ENCODE measurements at regions not wholly inside any gene's neighbourhood (a gene's known extent, or its start where the extent isn't known, plus 50 kb on each side); places are given as distances from the start of the nearest gene placed in this dataset.
"Not testable (repeated sequence)": the region's sequence is repeated elsewhere in the genome, so short reads cannot be mapped to it uniquely, and the experiment has no call there.

DNA sequence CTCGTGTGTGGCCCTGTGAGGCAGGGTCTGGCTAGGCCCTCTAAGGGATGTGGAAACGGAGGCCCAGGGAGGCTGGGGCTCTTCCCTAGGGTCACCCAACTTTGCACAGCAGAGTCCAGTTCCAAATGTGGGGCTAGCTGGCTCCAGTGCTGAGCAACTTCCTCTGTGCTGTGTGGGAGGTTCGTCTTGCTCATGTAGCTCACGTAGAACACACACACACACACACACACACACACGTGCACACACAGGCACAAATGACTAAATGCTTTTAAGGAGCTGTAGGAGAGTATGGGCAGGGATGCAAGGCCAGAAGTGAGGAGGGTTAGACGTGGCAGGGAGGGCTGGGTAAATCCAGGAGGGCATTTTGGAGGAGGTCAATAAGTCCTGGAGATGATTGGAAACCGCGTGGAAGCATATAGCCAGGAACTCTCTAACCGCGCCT, 213.8 kb downstream of the RPLP1 start:
- Histone ChIP-seq H3K9ac (ENCODE audit: low read depth in 1 of 2, low read length in 2 of 2) (no peak overlapping the region), H3K4me3 (ENCODE audit: low read length in 2 of 2) (no peak overlapping the region), H3K27me3 (ENCODE audit: control insufficient read depth in 2 of 2, insufficient read depth in 2 of 2, low read length in 2 of 2) (no peaks in the 10 kb centered on the region), H3K27ac (ENCODE audit: low read depth in 2 of 2, low read length in 2 of 2) (peak overlapping the region; percentile 25 to 65), H3K36me3 (ENCODE audit: control insufficient read depth in 2 of 2, insufficient read depth in 2 of 2, low read length in 2 of 2) (no peaks in the 10 kb centered on the region), H3K9me3 (ENCODE audit: control insufficient read depth in 2 of 2, low read length in 2 of 2) (no peaks in the 10 kb centered on the region), H3K4me1 (ENCODE audit: control insufficient read depth in 2 of 2, insufficient read depth in 2 of 2, low read length in 2 of 2) (peaks cover 11 to 22% of the 10 kb centered on the region in 2 donors)

DNA sequence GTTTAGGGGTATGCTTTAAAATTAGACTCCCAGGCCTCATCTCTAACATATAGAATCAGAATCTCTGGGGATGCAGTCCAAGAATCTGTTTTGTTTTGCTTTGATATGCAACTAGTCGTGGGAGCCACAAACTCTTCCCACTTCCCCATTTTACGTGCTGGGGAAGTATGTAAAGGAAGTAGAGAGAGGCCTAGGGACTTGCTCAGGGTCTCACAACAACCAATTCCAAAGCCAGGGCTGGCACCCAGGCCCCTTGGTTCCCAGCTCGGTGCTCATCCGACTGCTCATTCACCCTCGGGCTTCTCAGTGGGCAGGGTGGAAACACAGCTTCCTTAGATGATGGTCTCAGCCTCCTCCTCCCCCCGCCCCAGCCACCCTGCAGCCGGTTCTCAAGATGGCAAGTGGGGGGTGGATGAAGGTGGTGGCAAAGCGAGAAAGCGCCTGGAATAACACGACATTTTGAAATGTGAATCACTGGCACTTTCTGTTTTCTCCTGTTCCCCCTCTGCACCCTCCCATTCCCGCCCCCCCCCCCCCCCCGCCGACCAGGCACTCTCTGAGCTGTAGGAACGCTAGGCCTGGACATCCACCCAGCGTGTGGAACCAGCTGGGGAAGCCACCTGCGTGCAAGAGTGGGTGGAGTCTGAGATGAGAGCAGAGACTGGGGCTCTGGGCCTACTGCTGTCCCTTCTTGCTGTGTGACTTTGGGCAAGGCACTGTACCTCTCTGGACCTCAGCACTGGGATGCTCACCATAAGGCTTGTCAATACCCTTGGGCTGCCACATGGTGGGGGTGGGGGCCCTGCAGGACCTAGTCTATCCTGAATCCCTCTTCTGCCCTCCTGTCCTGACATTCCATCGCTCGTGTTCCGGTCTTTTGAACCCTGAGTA, 214.5 kb downstream of the RPLP1 start:
- Histone ChIP-seq H3K9ac (ENCODE audit: low read depth in 1 of 2, low read length in 2 of 2) (no peak overlapping the region), H3K36me3 (ENCODE audit: control insufficient read depth in 2 of 2, insufficient read depth in 2 of 2, low read length in 2 of 2) (no peaks in the 10 kb centered on the region), H3K4me3 (ENCODE audit: low read length in 2 of 2) (no peak overlapping the region), H3K27me3 (ENCODE audit: control insufficient read depth in 2 of 2, insufficient read depth in 2 of 2, low read length in 2 of 2) (no peaks in the 10 kb centered on the region), H3K9me3 (ENCODE audit: control insufficient read depth in 2 of 2, low read length in 2 of 2) (no peaks in the 10 kb centered on the region), H3K4me1 (ENCODE audit: control insufficient read depth in 2 of 2, insufficient read depth in 2 of 2, low read length in 2 of 2) (peaks cover 11 to 22% of the 10 kb centered on the region in 2 donors), H3K27ac (ENCODE audit: low read depth in 2 of 2, low read length in 2 of 2) (peak overlapping the region; percentile 34 to 65)

DNA sequence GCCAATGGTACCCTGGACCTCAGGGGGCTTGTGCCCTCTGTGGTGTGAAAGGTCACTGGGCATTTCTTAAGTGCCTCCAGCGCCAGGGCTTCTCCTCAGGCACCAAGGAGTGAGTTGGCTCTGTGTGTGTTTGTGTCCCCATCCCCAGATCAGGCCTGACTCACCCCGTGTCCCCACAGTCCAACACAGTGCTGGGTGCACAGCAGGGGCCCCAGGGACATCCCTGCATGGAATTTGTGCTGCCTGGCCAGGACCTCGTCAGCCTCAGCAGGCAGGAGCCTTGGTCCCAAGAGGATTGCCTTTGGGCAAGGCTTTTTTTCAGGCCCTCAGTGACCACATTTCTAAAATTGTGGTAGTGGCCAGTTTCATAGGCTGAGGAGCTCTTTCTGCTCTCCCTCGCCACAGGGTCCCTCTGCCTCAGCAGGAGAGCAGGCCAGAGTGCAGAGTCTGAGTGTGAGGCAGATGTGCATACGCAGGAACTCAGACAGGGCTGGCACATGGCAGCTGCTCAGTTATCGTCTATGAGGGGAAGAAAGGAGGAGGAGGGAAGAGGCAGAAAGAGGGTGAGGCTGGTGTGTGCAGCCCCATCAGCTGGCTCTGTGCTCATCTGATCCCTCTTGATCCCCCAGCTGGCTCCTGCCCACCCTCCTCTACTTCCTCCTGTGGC, 215.6 kb downstream of the RPLP1 start:
- H3K4me1 ChIP-seq (ENCODE audit: control insufficient read depth in 2 of 2, insufficient read depth in 2 of 2, low read length in 2 of 2) = peaks cover 11 to 22% of the 10 kb centered on the region in 2 donors
- no peak overlapping the region for H3K4me3 ChIP-seq (ENCODE audit: low read length in 2 of 2)
- H3K27ac ChIP-seq (ENCODE audit: low read depth in 2 of 2, low read length in 2 of 2) = peak overlapping the region; percentile 2 to 28
- H3K27me3 ChIP-seq (ENCODE audit: control insufficient read depth in 2 of 2, insufficient read depth in 2 of 2, low read length in 2 of 2) = no peaks in the 10 kb centered on the region
- no peaks in the 10 kb centered on the region for H3K36me3 ChIP-seq (ENCODE audit: control insufficient read depth in 2 of 2, insufficient read depth in 2 of 2, low read length in 2 of 2)
- no peak overlapping the region for H3K9ac ChIP-seq (ENCODE audit: low read depth in 1 of 2, low read length in 2 of 2)
- H3K9me3 ChIP-seq (ENCODE audit: control insufficient read depth in 2 of 2, low read length in 2 of 2) = no peaks in the 10 kb centered on the region

DNA sequence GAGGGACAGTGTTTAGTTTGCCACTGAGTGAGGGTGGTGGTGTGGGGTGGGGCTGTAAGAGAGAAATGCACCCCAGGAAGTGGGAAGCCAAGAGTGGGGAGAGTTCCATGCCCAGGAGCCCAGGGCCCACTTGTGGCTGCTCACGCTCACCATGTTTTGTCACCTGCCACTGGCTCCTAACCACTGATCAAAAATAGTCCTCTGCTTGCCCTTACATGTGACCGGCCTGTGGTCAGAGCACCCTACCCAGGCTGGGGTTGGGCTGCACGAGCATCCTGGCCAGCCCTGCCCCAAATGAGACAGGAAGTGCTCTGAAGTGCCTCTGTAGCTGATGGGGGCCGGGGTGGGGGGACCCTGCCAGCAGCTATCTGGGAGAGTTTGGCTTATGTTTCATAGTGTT, 216.3 kb downstream of the RPLP1 start:
- no peaks in the 10 kb centered on the region for H3K36me3 ChIP-seq (ENCODE audit: control insufficient read depth in 2 of 2, insufficient read depth in 2 of 2, low read length in 2 of 2)
- H3K27ac ChIP-seq (ENCODE audit: low read depth in 2 of 2, low read length in 2 of 2) = no peak overlapping the region
- no peaks in the 10 kb centered on the region for H3K27me3 ChIP-seq (ENCODE audit: control insufficient read depth in 2 of 2, insufficient read depth in 2 of 2, low read length in 2 of 2)
- no peak overlapping the region for H3K4me3 ChIP-seq (ENCODE audit: low read length in 2 of 2)
- H3K4me1 ChIP-seq (ENCODE audit: control insufficient read depth in 2 of 2, insufficient read depth in 2 of 2, low read length in 2 of 2) = peaks cover 11 to 22% of the 10 kb centered on the region in 2 donors
- H3K9me3 ChIP-seq (ENCODE audit: control insufficient read depth in 2 of 2, low read length in 2 of 2) = no peaks in the 10 kb centered on the region
- H3K9ac ChIP-seq (ENCODE audit: low read depth in 1 of 2, low read length in 2 of 2) = no peak overlapping the region

DNA sequence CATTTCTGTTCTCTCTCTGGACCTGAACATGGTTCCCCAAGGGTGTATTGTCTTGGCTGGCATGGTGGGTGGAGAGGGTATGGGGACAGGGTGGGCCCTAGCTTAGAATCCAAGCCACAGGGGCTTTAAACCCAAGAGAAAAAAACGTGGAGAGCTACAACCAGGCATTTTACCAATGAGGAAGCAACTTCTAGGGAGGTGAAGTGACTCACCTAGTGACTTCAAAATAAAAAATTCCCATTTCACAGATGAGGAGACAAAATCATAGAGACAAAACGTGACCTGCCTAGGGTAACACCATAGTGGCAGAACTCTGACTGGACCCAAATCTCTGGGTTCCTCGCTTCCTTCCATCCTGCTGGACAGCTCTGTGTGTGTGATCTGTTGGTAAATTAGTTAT, 216.8 kb downstream of the RPLP1 start:
- H3K4me1 ChIP-seq (ENCODE audit: control insufficient read depth in 2 of 2, insufficient read depth in 2 of 2, low read length in 2 of 2) = peaks cover 11 to 22% of the 10 kb centered on the region in 2 donors
- H3K27me3 ChIP-seq (ENCODE audit: control insufficient read depth in 2 of 2, insufficient read depth in 2 of 2, low read length in 2 of 2) = no peaks in the 10 kb centered on the region
- no peak overlapping the region for H3K9ac ChIP-seq (ENCODE audit: low read depth in 1 of 2, low read length in 2 of 2)
- H3K4me3 ChIP-seq (ENCODE audit: low read length in 2 of 2) = no peak overlapping the region
- no peak overlapping the region for H3K27ac ChIP-seq (ENCODE audit: low read depth in 2 of 2, low read length in 2 of 2)
- no peaks in the 10 kb centered on the region for H3K9me3 ChIP-seq (ENCODE audit: control insufficient read depth in 2 of 2, low read length in 2 of 2)
- no peaks in the 10 kb centered on the region for H3K36me3 ChIP-seq (ENCODE audit: control insufficient read depth in 2 of 2, insufficient read depth in 2 of 2, low read length in 2 of 2)

DNA sequence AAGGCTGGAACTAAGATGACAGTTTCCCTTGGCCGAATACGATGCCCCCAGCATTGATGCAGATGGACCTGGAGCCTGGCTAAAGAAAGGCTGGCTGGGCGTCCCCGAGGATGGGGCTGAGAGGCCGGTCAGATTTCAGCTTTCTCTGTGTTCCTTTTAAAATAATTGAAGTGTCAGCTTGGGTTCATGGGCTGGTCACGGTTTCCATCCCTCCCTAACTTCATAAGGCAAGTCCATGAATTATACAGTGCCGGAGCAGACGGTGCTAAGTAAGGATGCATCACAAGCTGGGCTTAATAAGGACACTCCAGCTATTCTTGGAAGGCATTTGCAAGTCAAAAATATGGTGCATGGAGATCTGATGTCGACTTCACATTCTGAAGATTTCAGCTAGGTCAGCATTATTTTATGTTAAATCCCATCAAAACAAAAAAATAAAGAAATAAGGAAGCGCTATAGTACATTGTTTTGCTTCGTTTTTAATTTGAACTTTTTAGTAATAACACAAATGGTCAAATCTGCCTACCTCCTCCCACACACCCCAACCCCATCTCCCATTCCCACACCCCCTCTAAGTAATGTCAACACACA, 220.8 kb downstream of the RPLP1 start:
- Histone ChIP-seq H3K4me3 (ENCODE audit: low read length in 2 of 2) (no peak overlapping the region), H3K27ac (ENCODE audit: low read depth in 2 of 2, low read length in 2 of 2) (no peak overlapping the region), H3K36me3 (ENCODE audit: control insufficient read depth in 2 of 2, insufficient read depth in 2 of 2, low read length in 2 of 2) (no peaks in the 10 kb centered on the region), H3K9ac (ENCODE audit: low read depth in 1 of 2, low read length in 2 of 2) (no peak overlapping the region), H3K27me3 (ENCODE audit: control insufficient read depth in 2 of 2, insufficient read depth in 2 of 2, low read length in 2 of 2) (no peaks in the 10 kb centered on the region), H3K9me3 (ENCODE audit: control insufficient read depth in 2 of 2, low read length in 2 of 2) (no peaks in the 10 kb centered on the region), H3K4me1 (ENCODE audit: control insufficient read depth in 2 of 2, insufficient read depth in 2 of 2, low read length in 2 of 2) (peaks cover 1 to 5% of the 10 kb centered on the region in 2 donors)

DNA sequence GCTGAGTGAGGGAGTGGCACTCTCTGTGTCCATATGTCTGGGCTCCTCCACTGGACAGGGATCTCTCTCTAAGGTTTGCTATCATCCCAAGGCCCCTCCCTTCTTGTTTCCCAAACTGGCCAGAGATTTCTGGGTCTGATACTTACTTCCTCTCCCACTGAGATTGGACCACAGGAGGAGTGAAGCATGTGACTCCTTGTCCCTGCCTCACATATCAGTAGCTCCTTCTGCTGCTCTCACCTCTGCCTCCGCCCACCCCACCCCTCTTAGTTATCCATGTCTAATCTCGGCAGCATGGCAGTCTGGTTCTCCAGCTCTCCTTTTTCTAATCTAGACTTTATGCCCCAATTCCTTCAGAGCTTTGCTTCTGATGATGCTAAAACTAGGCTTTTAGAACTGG, 223.1 kb downstream of the RPLP1 start:
- Histone ChIP-seq H3K4me3 (ENCODE audit: low read length in 2 of 2) (no peak overlapping the region), H3K9me3 (ENCODE audit: control insufficient read depth in 2 of 2, low read length in 2 of 2) (no peaks in the 10 kb centered on the region), H3K36me3 (ENCODE audit: control insufficient read depth in 2 of 2, insufficient read depth in 2 of 2, low read length in 2 of 2) (no peaks in the 10 kb centered on the region), H3K27ac (ENCODE audit: low read depth in 2 of 2, low read length in 2 of 2) (no peak overlapping the region), H3K27me3 (ENCODE audit: control insufficient read depth in 2 of 2, insufficient read depth in 2 of 2, low read length in 2 of 2) (no peaks in the 10 kb centered on the region), H3K9ac (ENCODE audit: low read depth in 1 of 2, low read length in 2 of 2) (no peak overlapping the region), H3K4me1 (ENCODE audit: control insufficient read depth in 2 of 2, insufficient read depth in 2 of 2, low read length in 2 of 2) (no peaks in the 10 kb centered on the region)

DNA sequence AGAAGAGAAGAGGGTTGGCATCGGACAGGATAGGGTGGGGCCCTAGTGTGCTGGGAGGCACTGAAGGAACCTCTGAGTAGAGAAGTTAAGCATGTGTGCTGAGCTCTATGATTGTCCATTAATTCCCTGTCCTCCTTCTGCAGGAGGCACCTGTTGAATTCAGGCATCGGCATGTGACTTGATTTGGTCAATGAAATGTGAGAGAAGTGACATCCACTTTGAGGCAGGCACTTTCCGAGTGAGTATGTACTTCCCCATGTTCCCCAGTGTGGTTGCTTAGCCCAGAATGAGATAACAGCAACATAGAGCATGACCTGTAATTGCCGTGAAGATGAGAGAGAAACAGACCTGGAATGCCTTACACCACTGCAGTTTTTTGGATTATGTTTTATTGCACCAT, 224.8 kb downstream of the RPLP1 start:
- Histone ChIP-seq H3K27ac (ENCODE audit: low read depth in 2 of 2, low read length in 2 of 2) (no peak overlapping the region), H3K9me3 (ENCODE audit: control insufficient read depth in 2 of 2, low read length in 2 of 2) (peaks cover 0 to 2% of the 10 kb centered on the region in 2 donors), H3K27me3 (ENCODE audit: control insufficient read depth in 2 of 2, insufficient read depth in 2 of 2, low read length in 2 of 2) (no peaks in the 10 kb centered on the region), H3K9ac (ENCODE audit: low read depth in 1 of 2, low read length in 2 of 2) (no peak overlapping the region), H3K4me1 (ENCODE audit: control insufficient read depth in 2 of 2, insufficient read depth in 2 of 2, low read length in 2 of 2) (no peaks in the 10 kb centered on the region), H3K36me3 (ENCODE audit: control insufficient read depth in 2 of 2, insufficient read depth in 2 of 2, low read length in 2 of 2) (no peaks in the 10 kb centered on the region), H3K4me3 (ENCODE audit: low read length in 2 of 2) (no peak overlapping the region)

DNA sequence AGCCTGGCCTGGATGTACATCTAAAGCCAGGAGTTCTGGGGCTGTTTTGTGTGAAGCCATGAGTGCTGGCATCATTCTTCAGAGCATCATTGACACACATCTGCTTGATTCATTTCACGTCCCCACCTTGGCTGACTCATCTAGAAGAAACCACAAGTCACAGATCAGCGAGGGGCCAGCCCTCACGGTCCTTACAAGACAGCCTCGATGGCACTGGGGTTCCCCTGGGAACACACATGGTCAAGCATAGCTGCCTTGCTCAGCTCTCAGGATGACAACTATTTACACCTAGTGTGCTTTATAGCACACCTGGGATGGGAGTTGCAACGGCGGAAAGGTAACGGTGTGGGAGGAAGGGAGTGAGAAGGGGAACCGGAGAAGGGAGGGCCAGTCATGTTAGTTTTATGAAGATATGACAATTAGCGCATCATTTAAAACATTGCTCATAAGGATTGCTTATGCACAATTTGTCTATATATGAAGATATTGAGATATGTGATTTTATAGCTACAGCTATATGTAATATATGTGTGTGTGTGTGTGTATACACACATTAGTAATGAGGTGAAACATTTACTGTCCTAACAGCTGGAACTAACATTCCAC, 227.1 kb downstream of the RPLP1 start:
- H3K36me3 ChIP-seq (ENCODE audit: control insufficient read depth in 2 of 2, insufficient read depth in 2 of 2, low read length in 2 of 2) = no peaks in the 10 kb centered on the region
- no peaks in the 10 kb centered on the region for H3K4me1 ChIP-seq (ENCODE audit: control insufficient read depth in 2 of 2, insufficient read depth in 2 of 2, low read length in 2 of 2)
- H3K9ac ChIP-seq (ENCODE audit: low read depth in 1 of 2, low read length in 2 of 2) = no peak overlapping the region
- H3K27ac ChIP-seq (ENCODE audit: low read depth in 2 of 2, low read length in 2 of 2) = no peak overlapping the region
- H3K27me3 ChIP-seq (ENCODE audit: control insufficient read depth in 2 of 2, insufficient read depth in 2 of 2, low read length in 2 of 2) = no peaks in the 10 kb centered on the region
- peaks cover 0 to 3% of the 10 kb centered on the region in 2 donors for H3K9me3 ChIP-seq (ENCODE audit: control insufficient read depth in 2 of 2, low read length in 2 of 2)
- no peak overlapping the region for H3K4me3 ChIP-seq (ENCODE audit: low read length in 2 of 2)

DNA sequence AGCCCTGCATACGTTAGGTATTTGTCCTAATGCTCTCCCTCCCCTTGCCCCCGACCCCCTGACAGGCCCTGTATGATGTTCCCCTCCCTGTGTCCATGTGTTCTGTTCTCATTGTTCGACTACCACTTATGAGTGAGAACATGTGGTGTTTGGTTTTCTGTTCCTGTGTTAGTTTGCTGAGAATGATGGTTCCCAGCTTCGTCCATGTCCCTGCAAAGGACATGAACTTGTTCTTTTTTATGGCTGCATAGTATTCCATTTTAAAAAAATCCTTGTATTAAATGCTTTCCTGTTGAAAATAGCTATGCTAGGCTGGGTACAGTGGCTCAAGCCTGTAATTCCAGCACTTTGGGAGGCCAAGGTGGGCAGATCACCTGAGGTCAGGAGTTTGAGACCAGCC, 232.2 kb downstream of the RPLP1 start:
- H3K36me3 ChIP-seq (ENCODE audit: control insufficient read depth in 2 of 2, insufficient read depth in 2 of 2, low read length in 2 of 2); H3K9ac ChIP-seq (ENCODE audit: low read depth in 1 of 2, low read length in 2 of 2); H3K4me3 ChIP-seq (ENCODE audit: low read length in 2 of 2); H3K27ac ChIP-seq (ENCODE audit: low read depth in 2 of 2, low read length in 2 of 2); H3K27me3 ChIP-seq (ENCODE audit: control insufficient read depth in 2 of 2, insufficient read depth in 2 of 2, low read length in 2 of 2); H3K4me1 ChIP-seq (ENCODE audit: control insufficient read depth in 2 of 2, insufficient read depth in 2 of 2, low read length in 2 of 2): not testable (repeated sequence)
- peaks cover 0 to 17% of the 10 kb centered on the region in 2 donors for H3K9me3 ChIP-seq (ENCODE audit: control insufficient read depth in 2 of 2, low read length in 2 of 2)

Data from mucosa of rectum (tissue), 2 donors.